Thyroid gland (tissue), 4 donors: ENCODE measurements at regions not wholly inside any gene's neighbourhood (a gene's known extent, or its start where the extent isn't known, plus 50 kb on each side); places are given as distances from the start of the nearest gene placed in this dataset.

ENCODE experiments used
- CTCF ChIP-seq, 6 experiments: fragments of 200-600 bp in 3 of 6; fragments of 450-650 bp in 3 of 6; sonication (generic) in 3 of 6; IDR thresholded peaks; one replicate each; pipeline ENCODE4 v1.5.1; 2016 to 2019; ENCODE audit warnings: antibody characterized with exemption in 6 of 6, mild to moderate bottlenecking in 2 of 6, inconsistent platforms in 1 of 6, moderate library complexity in 1 of 6
- POLR2A ChIP-seq, 2 donors: fragments of 450-650 bp; IDR thresholded peaks; one replicate each; pipeline ENCODE4 v1.6.1; 2017; ENCODE audit warnings: antibody characterized with exemption in 2 of 2, mild to moderate bottlenecking in 2 of 2, moderate library complexity in 1 of 2

GRCh38 chr5:74539986-74540385 is 100.5 kb downstream of the ENC1 start:
- TF ChIP-seq CTCF (IDR thresholded peaks at IDR 0.05): no peak
- TF ChIP-seq POLR2A (IDR thresholded peaks at IDR 0.05): no peak
